ENCODE measurements at regions not wholly inside any gene's neighbourhood (a gene's known extent, or its start where the extent isn't known, plus 50 kb on each side); places are given as distances from the start of the nearest gene placed in this dataset.
"Not testable (repeated sequence)": the region's sequence is repeated elsewhere in the genome, so short reads cannot be mapped to it uniquely, and the experiment has no call there.

DNA sequence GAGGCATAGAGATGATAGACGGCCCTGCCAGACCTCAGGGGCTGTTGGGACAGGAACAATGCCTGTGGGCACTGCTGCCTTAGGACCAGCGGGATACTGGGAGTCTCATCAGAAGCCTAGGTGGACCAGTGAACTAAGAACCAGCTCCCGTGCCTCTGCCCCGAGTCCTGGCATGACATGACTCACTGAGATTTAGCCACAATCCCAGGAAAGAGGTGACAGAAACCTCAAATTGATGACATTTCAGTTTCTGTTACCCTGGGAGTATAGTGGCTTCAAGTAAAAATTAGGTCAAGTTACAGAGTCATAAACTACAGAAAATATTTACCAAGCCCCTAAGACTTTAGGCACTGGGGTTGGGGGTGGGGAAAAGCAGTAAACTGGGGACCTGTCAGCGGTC is 74.6 kb upstream of the GADD45A start:
- no peak overlapping the region for H3K4me3 ChIP-seq (ENCODE audit: control insufficient read depth, low read depth, low read length)
- TF ChIP-seq, protein P1, sequence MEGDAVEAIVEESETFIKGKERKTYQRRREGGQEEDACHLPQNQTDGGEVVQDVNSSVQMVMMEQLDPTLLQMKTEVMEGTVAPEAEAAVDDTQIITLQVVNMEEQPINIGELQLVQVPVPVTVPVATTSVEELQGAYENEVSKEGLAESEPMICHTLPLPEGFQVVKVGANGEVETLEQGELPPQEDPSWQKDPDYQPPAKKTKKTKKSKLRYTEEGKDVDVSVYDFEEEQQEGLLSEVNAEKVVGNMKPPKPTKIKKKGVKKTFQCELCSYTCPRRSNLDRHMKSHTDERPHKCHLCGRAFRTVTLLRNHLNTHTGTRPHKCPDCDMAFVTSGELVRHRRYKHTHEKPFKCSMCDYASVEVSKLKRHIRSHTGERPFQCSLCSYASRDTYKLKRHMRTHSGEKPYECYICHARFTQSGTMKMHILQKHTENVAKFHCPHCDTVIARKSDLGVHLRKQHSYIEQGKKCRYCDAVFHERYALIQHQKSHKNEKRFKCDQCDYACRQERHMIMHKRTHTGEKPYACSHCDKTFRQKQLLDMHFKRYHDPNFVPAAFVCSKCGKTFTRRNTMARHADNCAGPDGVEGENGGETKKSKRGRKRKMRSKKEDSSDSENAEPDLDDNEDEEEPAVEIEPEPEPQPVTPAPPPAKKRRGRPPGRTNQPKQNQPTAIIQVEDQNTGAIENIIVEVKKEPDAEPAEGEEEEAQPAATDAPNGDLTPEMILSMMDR (IDR thresholded peaks at IDR 0.05; ENCODE audit: control insufficient read depth, insufficient read depth, low read depth, low read length, missing control alignments) = no peak
- no peak for DNase-seq (ENCODE audit: low read depth)

GRCh38 chr1:67611846-67612245 is 73.2 kb upstream of the GADD45A start:
- no peak for DNase-seq (ENCODE audit: low read depth)
- H3K4me3 ChIP-seq (ENCODE audit: control insufficient read depth, low read depth, low read length) = no peak overlapping the region
- TF ChIP-seq, protein P1 (IDR thresholded peaks at IDR 0.05; ENCODE audit: control insufficient read depth, insufficient read depth, low read depth, low read length, missing control alignments) = no peak

DNA sequence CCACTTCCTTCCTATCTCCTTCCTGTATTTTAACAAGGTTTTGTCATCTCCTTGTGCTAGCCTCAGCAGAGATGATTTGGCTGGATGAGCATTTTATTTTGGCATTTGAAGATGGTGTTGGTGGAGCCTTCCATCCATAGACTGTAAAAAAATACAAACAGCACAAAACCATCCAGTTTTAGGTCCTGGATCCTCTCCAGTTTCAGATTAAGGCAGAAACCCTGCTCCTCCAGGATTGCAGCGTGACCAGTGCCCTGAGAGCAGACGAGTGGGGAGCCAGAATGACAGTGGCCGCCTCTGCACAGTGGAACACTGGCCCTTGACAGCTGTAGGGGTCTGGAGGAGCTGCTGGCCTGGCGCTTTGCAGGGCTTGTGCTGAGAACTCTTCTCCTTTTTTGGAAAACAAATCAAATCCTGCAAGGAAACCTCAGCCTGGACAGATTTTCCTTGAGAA is 72.2 kb upstream of the GADD45A start:
- no peak for DNase-seq (ENCODE audit: low read depth)
- TF ChIP-seq, protein P1 (IDR thresholded peaks at IDR 0.05; ENCODE audit: control insufficient read depth, insufficient read depth, low read depth, low read length, missing control alignments) = no peak
- no peak overlapping the region for H3K4me3 ChIP-seq (ENCODE audit: control insufficient read depth, low read depth, low read length)

GRCh38 chr1:67613479-67613878 is 71.5 kb upstream of the GADD45A start:
- H3K4me3 ChIP-seq (ENCODE audit: control insufficient read depth, low read depth, low read length); DNase-seq (ENCODE audit: low read depth): not testable (repeated sequence)

- DNase-seq (ENCODE audit: low read depth) = no peak
- TF ChIP-seq, protein P1 (IDR thresholded peaks at IDR 0.05; ENCODE audit: control insufficient read depth, insufficient read depth, low read depth, low read length, missing control alignments) = no peak
- no peak overlapping the region for H3K4me3 ChIP-seq (ENCODE audit: control insufficient read depth, low read depth, low read length)
These were observed 70.5 kb upstream of the GADD45A start for GRCh38 chr1:67614511-67614934.

GRCh38 chr1:67615886-67616285 is 69.1 kb upstream of the GADD45A start:
- DNase-seq (ENCODE audit: low read depth) = no peak
- H3K4me3 ChIP-seq (ENCODE audit: control insufficient read depth, low read depth, low read length) = no peak overlapping the region
- TF ChIP-seq, protein P1 (IDR thresholded peaks at IDR 0.05; ENCODE audit: control insufficient read depth, insufficient read depth, low read depth, low read length, missing control alignments) = no peak

DNA sequence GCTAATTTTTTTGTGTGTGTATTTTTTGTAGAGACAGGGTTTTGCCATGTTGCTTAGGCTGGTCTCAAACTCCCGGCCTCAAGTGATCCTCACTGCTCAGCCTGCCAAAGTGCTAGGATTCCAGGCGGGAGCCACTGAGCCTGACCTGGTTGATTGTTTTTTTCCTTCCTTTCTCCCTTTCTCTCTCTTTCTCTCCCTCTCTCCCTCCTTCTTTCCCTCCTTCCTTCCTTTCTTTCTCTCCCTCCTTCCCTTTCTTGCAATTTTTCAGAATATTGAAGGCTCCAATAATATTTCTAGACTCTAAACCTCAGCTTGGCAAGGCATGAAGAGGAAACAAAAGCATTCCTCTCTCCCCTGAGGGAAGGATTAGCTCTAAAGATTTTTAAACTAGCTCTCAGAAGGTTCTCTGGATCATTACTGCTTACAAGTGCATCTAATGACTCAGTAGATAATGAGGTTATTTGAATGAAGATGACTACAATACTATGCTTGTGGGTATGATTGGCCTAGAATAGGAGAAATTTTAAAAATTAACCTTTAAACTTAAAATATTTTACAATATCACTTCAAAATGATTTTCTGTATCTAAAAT is 68.5 kb upstream of the GADD45A start:
- DNase-seq (ENCODE audit: low read depth) = no peak
- H3K4me3 ChIP-seq (ENCODE audit: control insufficient read depth, low read depth, low read length) = no peak overlapping the region
- TF ChIP-seq, protein P1 (IDR thresholded peaks at IDR 0.05; ENCODE audit: control insufficient read depth, insufficient read depth, low read depth, low read length, missing control alignments) = no peak

All from AG09309 (cell line).